ENCODE measurements at regions not wholly inside any gene's neighbourhood (a gene's known extent, or its start where the extent isn't known, plus 50 kb on each side); places are given as distances from the start of the nearest gene placed in this dataset.

- no peak for DNase-seq (ENCODE audit: low read depth, low spot score)
- Histone ChIP-seq H3K4me3 (ENCODE audit: low read depth in 2 of 2, low read length in 2 of 2) (no peak overlapping the region), H3K4me1 (ENCODE audit: control insufficient read depth, insufficient read depth, low read length) (no peaks in the 10 kb centered on the region), H3K36me3 (ENCODE audit: control insufficient read depth, insufficient read depth, low read length) (no peaks in the 10 kb centered on the region), H3K9me3 (ENCODE audit: control insufficient read depth, insufficient read depth, low read depth, low read length) (no peaks in the 10 kb centered on the region), H3K27me3 (ENCODE audit: control insufficient read depth, insufficient read depth, low read length) (no peaks in the 10 kb centered on the region), H3K27ac (ENCODE audit: low read length) (no peak overlapping the region)
- CTCF ChIA-PET: interaction anchor here (0.6 kb wide), 1 partner anchor 19 kb away, joined by 3 read pairs; no protein-coding TSS in a partner anchor
- POLR2A ChIA-PET: no interaction called here
- BruUV-seq (replicated peaks): no TSS peak
- ATAC-seq: no peak
- in situ Hi-C loops (cut with HindIII; ENCODE audit: low pct_unique_long_range_greater_than_20kb, low sequenced_read_pairs): no loop called here
- no peak for TF ChIP-seq REST (IDR thresholded peaks at IDR 0.05; ENCODE audit: insufficient read depth in 1 of 2, low read depth in 2 of 2, low read length in 1 of 2)
- TF ChIP-seq TCF7L2 (IDR thresholded peaks at IDR 0.05; ENCODE audit: low read depth, low read length): no peak
- TF ChIP-seq CTCF (IDR thresholded peaks at IDR 0.05): no peak
- no peak for TF ChIP-seq POLR2AphosphoS5 (IDR thresholded peaks at IDR 0.05; ENCODE audit: low read depth, low read length)
- TF ChIP-seq SIN3A (IDR thresholded peaks at IDR 0.05; ENCODE audit: borderline replicate concordance, insufficient read depth, low read depth, low read length): no peak
- intact Hi-C loops (cut with micrococcal nuclease; ENCODE audit: unreplicated experiment): no loop called here
Observed at GRCh38 chr2:49754381-49754780, 600.1 kb upstream of the FSHR start.

- in situ Hi-C loops (cut with HindIII; ENCODE audit: low pct_unique_long_range_greater_than_20kb, low sequenced_read_pairs) (no loop called here), intact Hi-C loops (cut with micrococcal nuclease; ENCODE audit: unreplicated experiment) (no loop called here)
- Histone ChIP-seq H3K36me3 (ENCODE audit: control insufficient read depth, insufficient read depth, low read length) (no peaks in the 10 kb centered on the region), H3K27me3 (ENCODE audit: control insufficient read depth, insufficient read depth, low read length) (no peaks in the 10 kb centered on the region), H3K27ac (ENCODE audit: low read length) (no peak overlapping the region), H3K4me3 (ENCODE audit: low read depth in 2 of 2, low read length in 2 of 2) (no peak overlapping the region), H3K9me3 (ENCODE audit: control insufficient read depth, insufficient read depth, low read depth, low read length) (no peaks in the 10 kb centered on the region), H3K4me1 (ENCODE audit: control insufficient read depth, insufficient read depth, low read length) (no peaks in the 10 kb centered on the region)
- ATAC-seq (no peak), DNase-seq (ENCODE audit: low read depth, low spot score) (no peak)
- ChIA-PET POLR2A (no interaction called here), CTCF (no interaction called here)
- no TSS peak for BruUV-seq (replicated peaks)
- TF ChIP-seq SIN3A (IDR thresholded peaks at IDR 0.05; ENCODE audit: borderline replicate concordance, insufficient read depth, low read depth, low read length): no peak
Observed at GRCh38 chr2:49753344-49753985, 599.1 kb upstream of the FSHR start.

GRCh38 chr2:49737606-49738005, 583.3 kb upstream of the FSHR start:
- Histone ChIP-seq H3K9me3 (ENCODE audit: control insufficient read depth, insufficient read depth, low read depth, low read length) (no peaks in the 10 kb centered on the region), H3K4me1 (ENCODE audit: control insufficient read depth, insufficient read depth, low read length) (no peaks in the 10 kb centered on the region), H3K36me3 (ENCODE audit: control insufficient read depth, insufficient read depth, low read length) (no peaks in the 10 kb centered on the region), H3K27me3 (ENCODE audit: control insufficient read depth, insufficient read depth, low read length) (no peaks in the 10 kb centered on the region), H3K4me3 (ENCODE audit: low read depth in 2 of 2, low read length in 2 of 2) (no peak overlapping the region), H3K27ac (ENCODE audit: low read length) (no peak overlapping the region)
- no peak for TF ChIP-seq SIN3A (IDR thresholded peaks at IDR 0.05; ENCODE audit: borderline replicate concordance, insufficient read depth, low read depth, low read length)
- no peak for TF ChIP-seq CTCF (IDR thresholded peaks at IDR 0.05)
- no peak for TF ChIP-seq POLR2AphosphoS5 (IDR thresholded peaks at IDR 0.05; ENCODE audit: low read depth, low read length)
- no peak for TF ChIP-seq TCF7L2 (IDR thresholded peaks at IDR 0.05; ENCODE audit: low read depth, low read length)
- TF ChIP-seq REST (IDR thresholded peaks at IDR 0.05; ENCODE audit: insufficient read depth in 1 of 2, low read depth in 2 of 2, low read length in 1 of 2): no peak
- ChIA-PET CTCF (no interaction called here), POLR2A (no interaction called here)
- no peak for ATAC-seq
- BruUV-seq (replicated peaks): no TSS peak
- in situ Hi-C loops (cut with HindIII; ENCODE audit: low pct_unique_long_range_greater_than_20kb, low sequenced_read_pairs) (no loop called here), intact Hi-C loops (cut with micrococcal nuclease; ENCODE audit: unreplicated experiment) (no loop called here)
- DNase-seq (ENCODE audit: low read depth, low spot score): no peak

All from Panc1 (cell line).